HG03342 (cell line): ENCODE measurements at regions not wholly inside any gene's neighbourhood (a gene's known extent, or its start where the extent isn't known, plus 50 kb on each side); places are given as distances from the start of the nearest gene placed in this dataset.
A peak's percentile ranks its signal among the peaks of the same experiment; 100 is the strongest.

ENCODE experiments used
- ATAC-seq: cut with Tn5 transposase; IDR thresholded peaks from one replicate; pipeline ENCODE4 v1.9.1; 2021; ENCODE audit warnings: mild to moderate bottlenecking, moderate library complexity; ENCODE audit not compliant: unreplicated experiment

DNA sequence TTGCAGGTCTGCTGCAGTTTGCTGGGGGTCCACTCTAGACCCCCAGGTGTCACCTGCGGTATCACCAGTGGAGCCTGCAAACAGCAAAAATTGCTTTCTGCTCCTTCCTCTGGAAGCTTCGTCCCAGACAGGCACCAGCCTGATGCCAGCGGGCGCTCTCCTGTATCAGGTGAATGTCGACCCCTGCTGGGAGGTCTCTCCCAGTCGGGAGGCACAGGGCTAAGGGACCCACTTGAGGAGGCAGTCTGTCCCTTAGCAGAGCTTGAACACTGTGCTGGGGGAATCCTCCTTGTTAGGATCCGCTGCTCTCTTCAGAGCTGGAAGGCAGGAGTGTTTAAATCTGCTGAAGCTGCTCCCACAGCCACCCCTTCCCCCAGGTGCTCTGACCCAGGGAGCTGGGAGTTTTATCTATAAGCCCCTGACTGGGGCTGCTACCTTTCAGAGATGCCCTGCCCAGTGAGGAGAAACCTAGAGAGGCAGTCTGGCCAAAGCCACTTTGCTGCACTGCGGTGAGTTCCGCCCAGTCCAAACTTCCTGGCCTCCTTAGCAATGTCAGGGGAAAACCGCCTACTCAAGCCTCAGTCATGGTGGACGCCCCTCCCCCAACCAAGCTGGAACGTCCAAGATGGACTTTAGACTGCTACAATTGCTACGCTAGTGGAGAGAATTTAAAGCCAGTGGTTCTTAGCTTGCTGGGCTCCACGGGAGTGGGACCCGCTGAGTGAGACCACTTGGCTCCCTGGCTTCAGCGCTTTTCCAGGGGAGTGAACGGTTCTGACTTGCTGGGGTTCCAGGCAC lies 652.5 kb downstream of the KCNJ3 start:
- no peak for ATAC-seq

DNA sequence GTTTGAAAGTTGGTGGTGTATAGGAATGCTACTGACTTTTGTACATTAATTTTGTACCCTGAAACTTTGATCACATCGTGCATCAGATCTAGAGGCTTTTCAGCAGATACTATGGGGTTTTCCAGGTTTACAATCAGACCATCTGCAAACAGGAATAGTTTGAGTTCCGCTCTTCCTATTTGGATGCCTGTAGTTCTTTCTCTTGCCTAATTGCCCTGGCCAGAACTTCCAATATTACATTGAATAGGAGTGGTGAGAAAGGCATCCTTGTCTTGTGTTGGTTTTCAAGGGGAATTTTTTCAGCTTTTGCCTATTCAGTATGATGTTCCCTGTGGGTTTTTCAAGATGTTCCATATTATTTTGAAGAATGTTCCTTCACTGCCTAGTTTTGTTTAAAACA lies 633.5 kb downstream of the KCNJ3 start:
- no peak for ATAC-seq

DNA sequence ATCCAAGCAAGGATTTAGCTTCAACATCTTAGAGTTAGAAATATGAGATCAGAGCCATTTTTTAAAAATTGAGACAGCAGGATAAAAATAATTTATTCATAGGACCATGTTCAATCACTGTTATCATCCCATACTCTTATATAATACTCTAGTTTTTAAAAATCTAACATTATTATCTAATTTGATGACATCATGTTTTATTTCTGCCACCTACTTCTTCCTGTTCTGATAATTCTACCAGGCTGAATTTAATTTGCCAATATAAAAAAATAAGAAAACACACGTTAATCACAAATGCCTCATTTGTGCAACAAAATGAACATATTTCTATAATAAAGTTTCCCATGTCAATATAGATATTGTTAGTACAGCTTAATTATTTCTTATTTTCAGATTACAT lies 621.7 kb downstream of the KCNJ3 start:
- ATAC-seq: no peak

DNA sequence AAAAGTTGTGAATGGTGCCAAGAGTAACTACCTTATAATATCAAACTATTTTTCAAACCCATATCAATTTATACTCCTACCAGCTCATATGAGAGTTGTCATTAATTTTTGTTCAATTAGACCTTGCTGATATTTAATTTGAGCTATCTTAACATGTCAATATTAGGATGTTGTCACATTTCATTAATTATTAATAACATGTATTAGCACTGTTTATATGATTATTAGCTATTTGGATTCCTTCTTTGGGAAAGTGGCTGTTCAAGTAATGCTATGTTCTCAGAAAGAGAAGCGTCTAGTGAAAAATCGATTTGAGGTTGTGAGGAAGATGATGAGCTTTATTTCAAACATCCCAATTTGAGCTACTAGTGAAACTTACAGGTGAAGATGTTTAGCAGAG lies 620.2 kb downstream of the KCNJ3 start:
- no peak for ATAC-seq

DNA sequence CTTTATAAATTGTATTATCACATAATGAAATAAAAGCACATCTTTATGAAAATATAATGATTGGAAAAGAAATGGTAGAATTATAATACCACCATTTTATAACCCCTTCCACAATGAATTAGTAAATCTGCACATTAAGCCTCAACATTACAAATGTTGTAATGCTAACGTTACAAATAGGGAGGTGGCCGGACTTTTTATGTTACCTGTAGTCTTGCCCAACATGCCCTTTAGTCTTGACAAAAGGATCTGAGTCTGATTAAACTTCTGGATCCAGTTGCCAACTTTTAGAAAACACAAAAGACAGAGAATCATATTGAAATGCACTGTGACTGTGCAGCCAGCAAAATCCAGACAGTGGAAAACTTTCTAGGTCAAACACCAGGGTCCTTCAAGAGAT lies 617.3 kb downstream of the KCNJ3 start:
- no peak for ATAC-seq

DNA sequence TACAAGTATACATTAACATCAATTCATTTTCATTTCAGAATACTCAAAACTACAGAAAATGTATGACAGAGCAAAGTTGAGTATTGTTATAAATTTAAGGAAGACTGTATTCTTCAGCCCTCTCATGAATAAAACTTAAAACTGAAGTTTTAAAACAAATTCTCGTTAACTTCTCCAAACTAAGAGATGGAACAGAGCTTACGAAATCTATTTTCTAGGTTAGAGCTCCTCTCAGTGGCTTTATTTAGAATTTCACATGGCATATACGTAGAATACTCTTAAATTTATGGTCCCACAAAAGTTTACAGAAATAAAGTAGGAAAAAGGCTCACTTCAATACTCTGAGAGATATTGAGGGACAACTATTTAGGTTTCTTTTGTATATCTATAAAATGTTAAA lies 612.1 kb downstream of the KCNJ3 start:
- ATAC-seq: peak; percentile 51

DNA sequence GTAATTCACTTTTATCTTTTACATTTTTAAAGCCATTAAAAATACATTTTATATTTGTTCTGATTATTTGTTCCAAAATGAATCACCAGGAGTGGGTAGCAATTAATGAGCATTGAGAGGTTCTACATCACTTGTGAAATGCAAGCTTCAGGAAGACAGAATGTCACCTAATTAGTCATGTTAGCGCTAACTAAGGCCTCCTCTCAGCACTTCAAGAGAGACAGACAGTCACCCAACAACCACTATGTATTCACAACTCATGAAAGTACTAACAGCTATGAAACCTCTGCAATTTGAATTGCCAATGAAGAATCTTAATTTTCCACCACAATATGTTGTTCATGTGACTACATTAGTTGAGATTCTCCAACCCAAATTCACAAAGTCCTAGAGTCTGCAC lies 611.0 kb downstream of the KCNJ3 start:
- ATAC-seq: no peak

DNA sequence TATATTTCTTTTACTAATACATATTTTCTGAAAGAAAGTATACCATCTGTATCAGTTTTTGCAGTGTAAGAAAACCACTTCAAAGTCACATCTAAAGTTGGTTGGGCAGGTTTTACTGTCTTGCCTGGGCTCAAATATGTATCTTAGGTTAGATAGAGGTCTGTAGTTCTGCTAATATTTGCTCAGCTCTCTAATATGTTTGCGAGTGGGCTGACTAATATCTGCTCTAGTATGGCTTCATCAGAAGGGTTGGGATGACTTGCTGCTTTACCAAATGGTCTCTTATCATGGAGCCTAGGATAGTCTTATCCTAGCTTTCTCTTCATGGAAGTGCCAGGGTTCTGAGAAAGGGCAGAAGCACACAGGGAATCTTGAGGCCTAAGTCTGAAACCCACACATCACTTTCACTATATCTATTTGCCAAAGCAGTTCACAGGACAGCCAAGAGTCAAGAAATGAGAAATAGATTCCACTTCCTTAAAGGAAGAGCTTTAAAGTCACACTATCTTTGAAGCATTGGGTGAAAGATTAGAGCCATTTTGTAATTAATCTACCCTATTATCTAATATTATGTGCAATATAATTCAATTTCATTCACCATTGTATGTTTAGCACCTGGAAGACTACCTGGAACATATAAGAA lies 610.0 kb downstream of the KCNJ3 start:
- ATAC-seq: peak; percentile 37

DNA sequence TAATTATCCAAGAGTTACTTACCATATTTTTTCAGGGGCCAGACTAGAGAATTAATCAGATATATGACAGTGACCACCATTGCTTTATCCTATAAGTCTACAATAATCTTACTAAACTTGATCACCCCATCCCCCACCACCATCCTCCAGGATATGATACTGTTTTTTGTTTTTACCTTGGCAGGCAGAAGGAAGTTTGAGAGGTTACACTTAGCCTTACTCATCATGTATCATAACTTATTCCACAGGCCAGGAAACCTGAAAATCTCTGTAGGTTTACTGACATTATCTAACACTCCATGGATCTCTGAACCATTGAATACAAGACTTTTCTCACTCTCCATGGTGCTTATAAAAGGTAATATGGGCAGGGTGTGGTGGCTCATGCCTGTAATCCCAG lies 602.7 kb downstream of the KCNJ3 start:
- no peak for ATAC-seq

DNA sequence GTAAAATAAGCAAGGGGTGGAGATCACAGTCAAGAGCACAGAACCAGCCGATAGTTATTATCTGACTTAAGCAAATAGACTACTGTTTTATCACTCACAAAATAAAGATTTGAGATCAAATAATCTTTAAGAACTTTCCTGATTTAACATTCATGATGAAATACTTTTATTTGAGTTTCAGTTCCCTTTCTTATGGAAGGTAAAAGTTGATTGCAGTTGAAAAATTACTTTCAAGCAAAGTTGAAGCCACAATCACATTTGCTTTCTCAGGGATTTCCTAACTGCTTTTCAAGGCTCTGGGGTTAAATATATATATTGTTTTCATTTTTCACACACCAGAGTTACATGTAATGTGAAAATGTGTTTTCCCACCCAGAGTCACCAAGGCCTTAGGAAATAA lies 599.5 kb downstream of the KCNJ3 start:
- no peak for ATAC-seq

DNA sequence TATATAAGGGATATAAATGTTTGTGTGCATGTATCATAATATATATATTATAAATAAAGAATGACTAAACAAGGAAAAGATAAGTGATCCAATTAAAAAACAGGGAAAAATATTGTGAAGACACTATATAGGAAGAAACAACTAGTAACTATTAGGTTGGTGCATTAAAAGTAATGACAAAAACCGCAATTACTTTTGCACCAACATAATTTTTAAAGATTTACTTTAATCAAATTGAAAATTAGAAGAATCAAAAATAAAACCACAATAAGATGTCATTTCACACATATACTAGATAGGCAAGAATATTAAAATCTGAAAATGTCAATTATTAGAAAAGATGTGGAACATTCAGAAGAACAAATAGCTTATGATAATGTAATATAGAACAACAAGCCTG lies 595.9 kb downstream of the KCNJ3 start:
- no peak for ATAC-seq

DNA sequence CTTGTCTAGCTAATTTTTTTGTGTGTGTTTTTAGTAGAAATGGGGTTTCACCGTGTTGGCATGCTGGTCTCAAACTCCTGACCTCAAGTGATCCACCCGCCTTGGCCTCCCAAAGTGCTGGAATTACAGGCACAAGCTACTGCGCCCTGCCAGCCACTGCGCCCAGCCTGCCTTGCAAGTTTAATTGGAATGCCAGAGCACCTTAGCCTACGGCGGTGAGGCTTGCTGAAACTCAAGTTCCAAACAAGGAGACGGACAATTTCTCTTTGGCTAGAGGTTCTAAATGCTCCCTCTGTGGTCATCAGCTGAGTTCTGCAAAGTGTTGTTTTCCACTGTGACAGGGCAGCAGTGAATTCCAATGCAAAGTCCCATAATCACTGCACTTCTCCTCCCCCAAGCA lies 583.4 kb downstream of the KCNJ3 start:
- no peak for ATAC-seq

DNA sequence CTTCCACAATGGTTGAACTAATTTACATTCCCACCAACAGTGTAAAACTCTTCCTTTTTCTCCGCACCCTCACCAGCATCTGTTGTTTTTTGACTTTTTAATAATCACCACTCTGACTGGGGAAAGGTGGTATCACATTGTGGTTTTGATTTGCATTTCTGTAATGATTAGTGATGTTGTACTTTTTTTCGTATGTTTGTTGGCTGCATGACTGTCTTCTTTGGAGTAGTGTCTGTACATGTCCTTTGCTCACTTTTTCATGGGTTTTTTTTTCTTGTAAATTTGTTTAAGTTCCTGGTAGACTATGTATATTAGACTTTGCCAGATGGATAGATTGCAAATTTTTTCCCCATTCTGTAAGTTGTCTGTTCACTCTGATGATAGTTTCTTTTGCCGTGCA lies 574.8 kb downstream of the KCNJ3 start:
- ATAC-seq: no peak

DNA sequence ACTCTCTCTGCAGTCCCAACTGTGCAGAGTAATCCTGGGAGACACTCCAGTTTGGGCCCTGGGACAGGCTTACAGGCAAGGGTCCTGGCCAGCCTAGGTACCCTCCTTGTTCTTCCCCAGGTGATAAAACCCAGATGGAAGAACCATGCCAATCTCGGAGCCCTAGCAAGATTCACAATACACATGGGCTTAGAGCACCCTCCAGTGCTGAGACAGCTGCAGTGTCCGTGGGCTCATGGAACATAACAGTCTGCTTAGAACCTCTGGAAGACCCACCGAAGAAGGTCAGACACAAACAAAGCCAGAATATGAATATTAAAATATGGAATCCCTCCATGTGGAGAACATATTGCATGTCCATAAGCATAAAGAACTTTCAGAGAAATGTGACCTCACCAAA lies 568.1 kb downstream of the KCNJ3 start:
- no peak for ATAC-seq

DNA sequence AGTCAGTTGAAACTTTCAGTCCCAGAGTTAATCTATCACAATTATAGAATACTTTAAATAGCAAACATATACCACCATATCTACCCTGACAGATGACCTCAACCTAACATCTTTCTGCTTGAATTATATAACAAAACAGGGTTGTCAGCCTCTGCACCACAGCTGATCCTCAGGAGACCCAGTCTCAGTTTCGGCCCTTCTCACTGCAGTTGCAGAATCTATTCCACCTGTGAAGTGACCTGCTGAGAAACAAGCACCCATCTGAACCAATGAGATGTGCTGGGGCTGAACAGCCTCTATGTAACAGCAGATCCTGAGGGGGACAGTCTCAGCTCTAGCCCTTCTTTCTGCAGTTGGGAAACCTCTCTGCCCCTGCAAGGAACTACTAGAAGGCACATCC lies 567.6 kb downstream of the KCNJ3 start:
- no peak for ATAC-seq

DNA sequence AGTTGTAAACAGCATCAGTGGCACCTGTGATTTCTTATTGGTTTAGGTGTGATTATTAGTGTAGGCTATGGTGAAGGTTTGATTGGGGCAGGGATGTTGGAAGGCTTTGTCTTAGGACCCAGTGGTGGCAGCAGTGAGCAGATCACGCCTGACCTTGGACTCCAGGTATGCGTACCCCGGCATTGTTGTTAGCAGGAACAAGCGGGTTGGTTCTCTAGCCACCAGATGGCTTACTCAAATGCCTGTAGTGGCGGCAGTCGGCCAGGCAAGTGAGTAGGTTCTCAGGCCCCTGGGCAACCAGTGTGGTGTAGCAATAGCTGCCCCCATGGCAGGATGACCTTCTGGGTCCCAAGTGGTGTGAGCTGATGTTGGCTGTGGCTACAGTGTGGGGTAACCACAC lies 558.3 kb downstream of the KCNJ3 start:
- no peak for ATAC-seq

DNA sequence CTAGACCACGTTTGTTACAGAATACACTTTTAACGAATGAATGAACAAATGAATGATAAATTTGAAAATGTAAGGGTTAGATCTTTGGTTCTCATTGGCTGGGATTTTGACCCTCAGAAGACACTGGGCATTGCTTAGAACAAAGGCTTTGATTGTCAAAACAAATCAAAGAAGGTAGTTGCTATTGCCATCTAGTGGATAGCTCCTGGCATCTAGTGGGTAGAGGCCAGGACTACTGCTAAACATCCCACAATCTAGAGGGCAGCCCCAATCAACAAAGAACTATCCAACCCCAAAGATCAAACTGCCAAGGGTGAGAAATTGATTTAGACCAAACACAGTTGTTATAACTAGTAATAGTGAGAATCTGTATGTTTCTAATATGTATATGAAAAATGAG lies 552.3 kb downstream of the KCNJ3 start:
- ATAC-seq: peak; percentile 84

DNA sequence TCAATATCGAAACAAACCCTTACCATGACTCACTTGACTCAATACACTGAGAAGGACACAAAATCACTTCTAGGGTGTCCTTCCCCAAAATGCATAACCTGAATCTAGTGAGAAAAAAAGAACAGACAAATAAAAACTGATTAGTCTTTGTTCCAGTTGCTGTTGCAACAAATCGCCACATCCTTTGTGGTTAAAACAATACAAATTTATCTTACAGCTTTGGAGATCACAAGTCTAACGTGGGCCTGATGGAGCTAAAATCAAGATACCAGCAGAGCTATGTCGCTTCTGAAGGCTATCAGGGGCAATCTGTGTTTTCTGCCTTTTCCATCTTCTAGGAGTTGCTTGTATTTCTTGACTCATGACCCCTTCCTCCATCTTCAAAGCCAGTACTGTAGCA lies 541.7 kb downstream of the KCNJ3 start:
- no peak for ATAC-seq

DNA sequence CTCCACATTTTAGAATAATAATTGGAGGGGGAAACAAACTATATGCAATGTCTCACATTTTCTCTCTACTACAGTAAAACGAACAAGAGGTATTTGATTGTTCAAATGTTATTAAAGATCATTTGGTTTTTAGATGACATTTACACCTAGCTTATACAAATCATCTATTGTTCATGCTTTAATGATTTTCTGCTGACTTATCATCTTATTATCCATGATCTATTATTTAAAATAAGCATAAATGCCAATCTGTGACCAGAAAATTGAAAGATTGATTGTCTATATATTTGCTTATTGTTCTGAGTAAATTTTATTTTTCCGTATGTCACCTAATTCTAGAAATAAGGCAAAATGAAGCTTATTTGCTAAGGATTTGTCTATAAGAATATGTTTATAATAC lies 537.2 kb downstream of the KCNJ3 start:
- ATAC-seq: no peak

DNA sequence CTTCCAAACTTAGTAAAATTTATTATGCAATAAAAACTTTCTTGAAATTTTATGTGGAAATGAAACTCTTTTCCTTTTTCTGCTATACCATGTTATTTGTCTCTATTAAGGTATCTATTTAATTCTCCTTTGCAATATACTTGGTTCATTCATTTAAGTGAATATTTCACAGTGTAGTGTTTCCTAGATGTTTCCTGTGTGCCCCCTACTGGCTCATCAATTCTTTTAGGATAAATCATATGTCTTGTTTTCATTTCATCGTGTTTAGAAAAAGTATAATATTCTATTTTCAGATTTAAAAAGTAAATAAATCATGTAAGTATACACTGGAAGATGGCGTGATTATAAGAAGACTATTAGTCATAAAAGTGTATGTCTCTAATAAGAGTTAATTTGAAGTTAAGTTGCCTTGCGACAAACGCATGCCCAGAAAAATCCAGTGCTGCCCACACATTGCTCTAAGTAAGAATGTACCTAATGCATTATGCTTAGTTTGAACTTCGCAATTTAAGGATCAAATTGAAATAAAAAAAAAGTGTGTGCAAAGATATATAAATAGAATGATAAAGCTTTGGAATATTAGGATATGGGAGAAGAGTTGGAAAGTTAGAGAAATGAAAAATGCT lies 525.4 kb downstream of the KCNJ3 start:
- peak; percentile 71 for ATAC-seq

DNA sequence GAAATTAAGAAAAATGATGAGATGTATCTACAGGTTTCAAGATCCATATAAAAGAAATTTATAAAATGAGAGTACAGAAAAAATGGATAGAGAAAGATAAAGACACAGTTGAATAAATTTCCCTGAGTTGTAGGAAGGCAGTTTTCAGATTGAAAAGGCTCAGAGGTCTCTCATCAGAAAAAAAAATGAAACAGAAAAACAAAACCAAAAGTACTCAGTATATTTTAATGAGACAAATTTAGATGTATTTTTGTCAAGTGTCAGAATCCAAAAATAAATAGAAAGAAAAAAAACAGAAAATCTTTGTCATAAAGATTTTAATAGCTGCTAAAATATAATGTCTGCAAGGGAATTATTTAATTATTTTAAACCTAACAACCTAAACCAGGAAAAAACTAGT lies 520.5 kb downstream of the KCNJ3 start:
- ATAC-seq: peak; percentile 43

DNA sequence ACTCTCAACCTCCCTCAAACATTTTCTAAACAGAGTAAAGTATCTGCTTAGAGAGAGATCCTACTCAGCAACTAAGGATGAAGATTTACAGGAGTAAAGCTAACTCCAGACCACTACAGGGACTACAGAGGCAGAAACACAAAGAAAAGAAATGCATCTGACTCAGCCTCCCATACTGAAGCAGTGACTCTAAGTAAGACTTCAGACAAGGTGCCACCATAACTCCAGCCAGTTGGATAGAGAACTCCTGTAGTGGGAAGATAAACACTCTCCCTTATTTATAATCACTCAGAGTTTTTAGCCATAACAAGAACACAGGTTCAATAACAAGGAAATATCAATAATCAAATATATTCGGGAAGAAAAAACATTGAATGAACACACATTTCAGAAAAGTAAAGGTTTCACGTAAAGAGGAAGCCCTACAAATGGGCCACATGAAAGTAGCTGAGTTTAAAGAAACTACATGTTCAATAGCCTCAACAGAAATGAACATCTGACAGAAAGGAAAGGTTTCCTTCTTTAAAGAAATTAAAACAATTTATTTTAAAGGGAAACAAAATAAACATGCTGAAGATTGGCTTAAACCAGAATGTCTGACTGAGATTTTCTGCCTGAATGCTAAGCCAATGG lies 519.9 kb downstream of the KCNJ3 start:
- ATAC-seq: peak; percentile 32
